Astrocyte (in vitro differentiated cells and primary cell): ENCODE measurements at regions not wholly inside any gene's neighbourhood (a gene's known extent, or its start where the extent isn't known, plus 50 kb on each side); places are given as distances from the start of the nearest gene placed in this dataset.

Experiments used
- CTCF ChIP-seq: IDR thresholded peaks from 2 replicates; pipeline ENCODE4 v1.5.1; 2011; ENCODE audit warnings: low read depth, mild to moderate bottlenecking, inconsistent platforms, low read length, moderate library complexity; ENCODE audit not compliant: insufficient read depth
- EZH2 ChIP-seq: IDR thresholded peaks from 2 replicates; pipeline ENCODE4 v1.6.1; 2012; ENCODE audit warnings: mild to moderate bottlenecking, low read length, inconsistent platforms; ENCODE audit not compliant: insufficient read depth

DNA sequence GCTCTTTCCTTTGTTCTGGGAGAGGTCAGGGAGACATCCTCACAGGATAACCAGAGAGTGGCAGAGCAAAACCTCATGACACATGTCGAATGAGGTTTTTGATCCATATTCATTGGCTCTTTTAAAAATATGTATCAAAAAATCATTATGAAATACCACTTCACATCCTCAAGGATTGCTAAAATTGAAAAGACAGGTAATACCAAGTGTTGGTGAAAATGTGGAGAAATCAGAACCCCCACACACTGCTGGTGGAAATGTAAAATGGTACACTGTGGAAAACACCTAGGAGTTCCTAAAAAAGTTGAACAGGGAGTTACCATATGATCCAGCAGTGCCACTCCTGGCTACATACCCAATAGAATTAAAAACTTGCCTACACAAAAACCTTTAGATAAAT lies 107.8 kb upstream of the ARID2 start:
- no peak for TF ChIP-seq CTCF
- TF ChIP-seq EZH2 = no peak
